Cardiac muscle cell (in vitro differentiated cells and primary cell): ENCODE measurements at regions not wholly inside any gene's neighbourhood (a gene's known extent, or its start where the extent isn't known, plus 50 kb on each side); places are given as distances from the start of the nearest gene placed in this dataset.
"Not testable (repeated sequence)": the region's sequence is repeated elsewhere in the genome, so short reads cannot be mapped to it uniquely, and the experiment has no call there.

Experiments used
- DNase-seq, 2 donors: peaks; one replicate each; pipeline versions ENCODE4 v3.0.0 to v3.0.0-alpha.2; 2010 to 2017; ENCODE audit warnings: low read depth in 1 of 2, low spot score in 1 of 2
- H3K27ac ChIP-seq: fragments of 200-600 bp; sonication (generic); 2 replicates; pipeline ENCODE4 v1.5.1; 2016
- H3K27me3 ChIP-seq: fragments of 200-600 bp; sonication (generic); 2 replicates; pipeline ENCODE4 v1.6.0; 2016; ENCODE audit warnings: control low read depth
- H3K36me3 ChIP-seq: fragments of 200-600 bp; sonication (generic); 2 replicates; pipeline ENCODE4 v1.5.1; 2016; ENCODE audit warnings: control low read depth
- H3K4me1 ChIP-seq: fragments of 200-600 bp; sonication (generic); 2 replicates; pipeline ENCODE4 v1.8.1; 2017; ENCODE audit warnings: low read depth, mild to moderate bottlenecking, mixed run types
- H3K4me3 ChIP-seq: fragments of 200-600 bp; sonication (generic); 2 replicates; pipeline ENCODE4 v1.5.1; 2016; ENCODE audit warnings: mild to moderate bottlenecking
- H3K9me3 ChIP-seq: fragments of 200-600 bp; sonication (generic); 2 replicates; pipeline ENCODE4 v1.5.1; 2017; ENCODE audit warnings: low read depth, mild to moderate bottlenecking, control low read depth
- CTCF ChIP-seq: IDR thresholded peaks from 2 replicates; pipeline ENCODE4 v1.5.1; 2012; ENCODE audit warnings: low read depth, mild to moderate bottlenecking, low read length

GRCh38 chr5:3153226-3153858 lies 401.9 kb upstream of the IRX2 start:
- no peak overlapping the region for H3K27ac ChIP-seq
- H3K27me3 ChIP-seq: no peaks in the 10 kb centered on the region
- H3K4me1 ChIP-seq: no peaks in the 10 kb centered on the region
- no peaks in the 10 kb centered on the region for H3K9me3 ChIP-seq
- no peak overlapping the region for H3K4me3 ChIP-seq
- no peak for TF ChIP-seq CTCF
- no peak for DNase-seq
- no peaks in the 10 kb centered on the region for H3K36me3 ChIP-seq

- no peak for DNase-seq
- H3K36me3 ChIP-seq: no peaks in the 10 kb centered on the region
- TF ChIP-seq CTCF: no peak
- no peaks in the 10 kb centered on the region for H3K27me3 ChIP-seq
- no peaks in the 10 kb centered on the region for H3K9me3 ChIP-seq
- H3K27ac ChIP-seq: no peak overlapping the region
- H3K4me1 ChIP-seq: no peaks in the 10 kb centered on the region
- H3K4me3 ChIP-seq: no peak overlapping the region
Measured at GRCh38 chr5:3149899-3150298, 398.4 kb upstream of the IRX2 start.

- DNase-seq, H3K27me3 ChIP-seq, H3K36me3 ChIP-seq, H3K27ac ChIP-seq, H3K9me3 ChIP-seq, H3K4me1 ChIP-seq, H3K4me3 ChIP-seq: not testable (repeated sequence)
Measured at GRCh38 chr5:3147405-3147804, 395.9 kb upstream of the IRX2 start.

GRCh38 chr5:3145641-3146040 lies 394.2 kb upstream of the IRX2 start:
- H3K4me1 ChIP-seq: peaks cover 5% of the 10 kb centered on the region
- no peaks in the 10 kb centered on the region for H3K36me3 ChIP-seq
- TF ChIP-seq CTCF: no peak
- H3K9me3 ChIP-seq: no peaks in the 10 kb centered on the region
- H3K27ac ChIP-seq: no peak overlapping the region
- H3K4me3 ChIP-seq: no peak overlapping the region
- no peaks in the 10 kb centered on the region for H3K27me3 ChIP-seq
- DNase-seq: no peak

GRCh38 chr5:3143382-3143781 lies 391.9 kb upstream of the IRX2 start:
- no peak overlapping the region for H3K27ac ChIP-seq
- no peaks in the 10 kb centered on the region for H3K9me3 ChIP-seq
- H3K4me1 ChIP-seq: peaks cover 5% of the 10 kb centered on the region
- DNase-seq: no peak
- H3K27me3 ChIP-seq: no peaks in the 10 kb centered on the region
- no peak for TF ChIP-seq CTCF
- H3K4me3 ChIP-seq: no peak overlapping the region
- H3K36me3 ChIP-seq: no peaks in the 10 kb centered on the region

GRCh38 chr5:3142261-3143027 lies 391.0 kb upstream of the IRX2 start:
- DNase-seq: no peak
- Histone ChIP-seq H3K9me3 (no peaks in the 10 kb centered on the region), H3K4me3 (no peak overlapping the region), H3K27ac (no peak overlapping the region), H3K4me1 (peaks cover 5% of the 10 kb centered on the region), H3K36me3 (no peaks in the 10 kb centered on the region), H3K27me3 (no peaks in the 10 kb centered on the region)
- no peak for TF ChIP-seq CTCF
